ENCODE measurements at regions not wholly inside any gene's neighbourhood (a gene's known extent, or its start where the extent isn't known, plus 50 kb on each side); places are given as distances from the start of the nearest gene placed in this dataset.
"Not testable (repeated sequence)": the region's sequence is repeated elsewhere in the genome, so short reads cannot be mapped to it uniquely, and the experiment has no call there.

DNA sequence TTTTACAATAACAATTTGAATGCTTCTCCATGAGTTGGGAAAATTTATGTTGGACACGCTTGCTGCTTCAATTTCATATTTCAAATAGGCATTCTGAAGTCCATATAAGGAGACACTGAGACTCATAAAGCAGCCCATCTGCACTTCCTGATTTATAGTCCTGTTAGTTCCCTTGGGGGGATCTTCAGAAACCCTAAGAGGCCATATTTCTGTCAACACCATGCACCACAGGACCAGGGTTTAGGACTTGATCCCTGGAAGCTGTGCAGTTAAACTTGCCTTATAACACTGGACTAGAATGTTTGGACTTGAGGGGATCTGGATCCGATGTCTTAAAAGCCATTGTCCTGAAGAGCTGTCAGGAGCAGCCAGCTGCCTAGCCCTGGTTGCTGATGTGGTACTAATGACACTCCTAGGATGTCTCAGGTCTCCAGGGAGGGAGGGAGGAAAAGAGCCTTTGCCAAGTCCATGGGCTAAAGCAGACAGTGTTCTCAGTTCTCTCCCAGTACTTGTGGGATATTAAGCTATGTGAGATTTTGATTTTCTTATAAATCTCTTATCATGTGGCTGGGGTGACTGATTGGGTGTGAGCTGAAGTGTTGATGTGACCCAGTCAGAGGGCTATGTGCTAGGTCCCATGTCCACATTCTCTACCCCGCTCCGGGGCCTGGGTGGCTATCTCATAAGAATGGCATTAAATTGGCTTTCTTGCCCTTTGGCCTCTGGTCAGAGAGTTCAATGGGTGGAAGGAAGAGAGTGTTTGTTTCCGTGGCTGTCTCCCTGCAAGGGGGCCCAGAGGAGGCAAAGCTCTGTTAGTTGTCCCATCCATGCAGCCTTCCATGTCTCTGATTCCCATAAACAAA is 399.8 kb downstream of the OSTF1 start:
- WGBS, 2 donors, result 62 to 63% methylated on average over 5 of the region's 5 CpGs
- Histone ChIP-seq H3K9me3 (ENCODE audit: control insufficient read depth in 2 of 2, insufficient read depth in 1 of 2, low read depth in 1 of 2, low read length in 1 of 2) (no peaks in the 10 kb centered on the region), H3K27me3 (ENCODE audit: control insufficient read depth in 1 of 2, insufficient read depth in 2 of 2, low read length in 2 of 2) (no peaks in the 10 kb centered on the region), H3K4me1 (ENCODE audit: control insufficient read depth in 2 of 2, insufficient read depth in 2 of 2, low read length in 1 of 2) (no peaks in the 10 kb centered on the region), H3K27ac (ENCODE audit: low read depth in 2 of 2, low read length in 1 of 2) (no peak overlapping the region), H3K36me3 (ENCODE audit: control insufficient read depth in 2 of 2, insufficient read depth in 2 of 2, low read length in 1 of 2) (no peaks in the 10 kb centered on the region), H3K4me3 (ENCODE audit: low read depth in 1 of 2, low read length in 2 of 2) (no peak overlapping the region)

DNA sequence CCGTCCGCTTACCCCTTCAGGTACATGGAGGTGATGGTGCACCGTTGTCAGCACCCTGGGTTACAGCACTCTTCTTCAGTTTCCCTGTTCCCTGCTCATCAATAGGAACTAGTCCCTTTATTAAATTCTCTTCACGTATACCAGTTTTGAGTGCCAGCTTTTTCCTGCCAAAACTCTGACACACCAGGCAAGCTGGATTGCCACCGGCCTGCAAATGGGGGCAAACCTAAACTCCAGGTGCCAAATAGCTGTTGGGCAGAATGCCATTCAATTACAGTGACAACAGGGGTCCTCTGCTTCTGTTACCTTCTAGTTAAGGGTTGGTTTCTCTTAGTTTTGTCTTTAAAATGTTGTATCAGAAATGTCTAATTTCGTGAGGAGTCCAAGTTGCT is 400.4 kb downstream of the OSTF1 start:
- Histone ChIP-seq H3K27me3 (ENCODE audit: control insufficient read depth in 1 of 2, insufficient read depth in 2 of 2, low read length in 2 of 2) (no peaks in the 10 kb centered on the region), H3K4me1 (ENCODE audit: control insufficient read depth in 2 of 2, insufficient read depth in 2 of 2, low read length in 1 of 2) (no peaks in the 10 kb centered on the region), H3K27ac (ENCODE audit: low read depth in 2 of 2, low read length in 1 of 2) (no peak overlapping the region), H3K9me3 (ENCODE audit: control insufficient read depth in 2 of 2, insufficient read depth in 1 of 2, low read depth in 1 of 2, low read length in 1 of 2) (no peaks in the 10 kb centered on the region), H3K36me3 (ENCODE audit: control insufficient read depth in 2 of 2, insufficient read depth in 2 of 2, low read length in 1 of 2) (no peaks in the 10 kb centered on the region), H3K4me3 (ENCODE audit: low read depth in 1 of 2, low read length in 2 of 2) (no peak overlapping the region)
- 78 to 79% methylated on average over 6 of the region's 6 CpGs for WGBS, 2 donors

GRCh38 chr9:75490326-75490725 is 400.1 kb upstream of the PCSK5 start:
- WGBS, 2 donors, result 65% methylated on average over 2 of the region's 2 CpGs
- no peak overlapping the region for H3K4me3 ChIP-seq (ENCODE audit: low read depth in 1 of 2, low read length in 2 of 2)
- H3K4me1 ChIP-seq (ENCODE audit: control insufficient read depth in 2 of 2, insufficient read depth in 2 of 2, low read length in 1 of 2), result no peaks in the 10 kb centered on the region
- H3K27ac ChIP-seq (ENCODE audit: low read depth in 2 of 2, low read length in 1 of 2), result no peak overlapping the region
- H3K36me3 ChIP-seq (ENCODE audit: control insufficient read depth in 2 of 2, insufficient read depth in 2 of 2, low read length in 1 of 2), result no peaks in the 10 kb centered on the region
- no peaks in the 10 kb centered on the region for H3K9me3 ChIP-seq (ENCODE audit: control insufficient read depth in 2 of 2, insufficient read depth in 1 of 2, low read depth in 1 of 2, low read length in 1 of 2)
- no peaks in the 10 kb centered on the region for H3K27me3 ChIP-seq (ENCODE audit: control insufficient read depth in 1 of 2, insufficient read depth in 2 of 2, low read length in 2 of 2)

DNA sequence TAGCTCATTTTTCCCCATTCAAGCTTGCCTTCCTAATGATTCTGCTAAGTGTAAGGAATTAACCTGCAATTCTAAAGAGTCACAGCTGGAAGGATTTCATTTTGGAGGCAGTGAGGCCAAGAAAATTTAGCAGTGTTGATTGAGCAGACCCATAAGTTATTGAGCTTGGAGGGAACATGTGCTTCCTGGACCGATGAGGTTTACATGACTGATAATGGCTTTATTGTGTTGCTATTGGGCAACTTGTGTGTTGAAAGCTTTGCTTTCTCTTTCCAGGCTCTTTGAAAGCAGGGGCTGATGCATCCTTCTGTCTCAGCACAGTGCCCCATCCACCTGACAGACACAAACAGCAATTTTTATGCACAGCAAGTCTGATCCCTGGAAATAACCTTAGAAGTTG is 398.9 kb upstream of the PCSK5 start:
- 41 to 54% methylated on average over 1 of the region's 1 CpG for WGBS, 2 donors
- H3K36me3 ChIP-seq (ENCODE audit: control insufficient read depth in 2 of 2, insufficient read depth in 2 of 2, low read length in 1 of 2), result no peaks in the 10 kb centered on the region
- H3K9me3 ChIP-seq (ENCODE audit: control insufficient read depth in 2 of 2, insufficient read depth in 1 of 2, low read depth in 1 of 2, low read length in 1 of 2), result no peaks in the 10 kb centered on the region
- H3K4me3 ChIP-seq (ENCODE audit: low read depth in 1 of 2, low read length in 2 of 2), result no peak overlapping the region
- H3K27ac ChIP-seq (ENCODE audit: low read depth in 2 of 2, low read length in 1 of 2), result no peak overlapping the region
- no peaks in the 10 kb centered on the region for H3K4me1 ChIP-seq (ENCODE audit: control insufficient read depth in 2 of 2, insufficient read depth in 2 of 2, low read length in 1 of 2)
- H3K27me3 ChIP-seq (ENCODE audit: control insufficient read depth in 1 of 2, insufficient read depth in 2 of 2, low read length in 2 of 2), result no peaks in the 10 kb centered on the region

DNA sequence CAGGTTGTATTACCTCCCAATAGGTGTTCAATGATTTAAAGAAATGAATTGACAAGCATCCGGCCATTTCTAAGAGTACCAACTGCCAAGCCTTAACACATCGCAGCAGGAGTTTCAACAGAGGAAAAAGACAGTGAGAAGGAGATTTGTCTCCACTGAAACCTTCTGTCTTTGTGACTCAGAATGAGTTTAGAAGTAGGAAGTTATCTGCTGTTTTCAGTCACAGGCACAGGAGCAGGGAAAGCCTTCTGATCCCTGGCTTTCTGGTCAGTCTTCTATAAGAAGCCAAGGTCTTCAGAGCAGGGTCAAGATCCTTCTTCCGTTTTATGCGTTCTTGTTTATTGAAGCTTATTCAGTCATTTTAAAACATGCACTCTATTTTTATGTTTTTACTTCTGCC is 390.7 kb upstream of the PCSK5 start:
- 83 to 88% methylated on average over 4 of the region's 4 CpGs for WGBS, 2 donors
- no peaks in the 10 kb centered on the region for H3K4me1 ChIP-seq (ENCODE audit: control insufficient read depth in 2 of 2, insufficient read depth in 2 of 2, low read length in 1 of 2)

DNA sequence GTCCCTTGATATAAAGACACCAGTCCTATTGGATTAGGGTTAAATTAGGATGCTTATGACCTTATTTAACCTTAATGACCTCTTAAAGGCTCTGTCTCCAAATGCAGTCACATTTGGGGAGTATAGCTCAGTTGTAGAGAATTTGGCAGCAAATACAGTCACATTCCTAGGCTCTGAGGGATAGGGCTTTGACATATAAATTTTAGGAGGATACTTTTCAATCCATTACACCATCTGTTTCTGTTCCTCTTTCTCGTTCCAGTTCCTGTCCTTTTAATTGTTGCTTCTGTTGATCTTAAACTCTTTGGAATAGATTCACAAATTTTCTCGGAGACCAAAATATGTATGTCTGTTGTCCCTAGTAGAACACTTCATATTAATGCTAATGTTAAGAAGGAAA is 390.0 kb upstream of the PCSK5 start:
- Histone ChIP-seq H3K4me3 (ENCODE audit: low read depth in 1 of 2, low read length in 2 of 2) (no peak overlapping the region), H3K27me3 (ENCODE audit: control insufficient read depth in 1 of 2, insufficient read depth in 2 of 2, low read length in 2 of 2) (no peaks in the 10 kb centered on the region), H3K27ac (ENCODE audit: low read depth in 2 of 2, low read length in 1 of 2) (no peak overlapping the region), H3K9me3 (ENCODE audit: control insufficient read depth in 2 of 2, insufficient read depth in 1 of 2, low read depth in 1 of 2, low read length in 1 of 2) (no peaks in the 10 kb centered on the region), H3K4me1 (ENCODE audit: control insufficient read depth in 2 of 2, insufficient read depth in 2 of 2, low read length in 1 of 2) (no peaks in the 10 kb centered on the region), H3K36me3 (ENCODE audit: control insufficient read depth in 2 of 2, insufficient read depth in 2 of 2, low read length in 1 of 2) (no peaks in the 10 kb centered on the region)
- 9 to 36% methylated on average over 2 of the region's 2 CpGs for WGBS, 2 donors

More for the DNA sequence above, 390.7 kb upstream of the PCSK5 start:
- H3K4me3 ChIP-seq (ENCODE audit: low read depth in 1 of 2, low read length in 2 of 2), result no peak overlapping the region
- no peaks in the 10 kb centered on the region for H3K27me3 ChIP-seq (ENCODE audit: control insufficient read depth in 1 of 2, insufficient read depth in 2 of 2, low read length in 2 of 2)
- no peak overlapping the region for H3K27ac ChIP-seq (ENCODE audit: low read depth in 2 of 2, low read length in 1 of 2)
- H3K36me3 ChIP-seq (ENCODE audit: control insufficient read depth in 2 of 2, insufficient read depth in 2 of 2, low read length in 1 of 2), result no peaks in the 10 kb centered on the region
- no peaks in the 10 kb centered on the region for H3K9me3 ChIP-seq (ENCODE audit: control insufficient read depth in 2 of 2, insufficient read depth in 1 of 2, low read depth in 1 of 2, low read length in 1 of 2)

DNA sequence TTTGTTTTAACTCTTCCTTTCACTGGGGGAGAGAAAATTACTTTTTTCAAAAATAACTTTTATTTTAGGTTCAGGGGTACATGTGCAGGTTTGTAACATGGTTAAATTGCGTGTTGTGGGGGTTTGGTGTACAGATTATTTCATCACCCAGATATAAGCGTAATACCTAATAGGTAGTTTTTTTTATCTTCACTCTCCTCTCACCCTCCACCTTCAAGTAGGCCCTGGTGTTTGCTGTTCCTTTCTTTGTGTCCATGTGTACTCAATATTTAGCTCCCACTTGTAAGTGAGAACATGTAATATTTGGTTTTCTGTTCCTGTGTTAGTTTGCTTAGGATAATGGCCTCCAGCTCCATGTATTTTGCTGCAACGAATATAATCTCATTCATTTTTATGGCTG is 389.5 kb upstream of the PCSK5 start:
- H3K4me3 ChIP-seq (ENCODE audit: low read depth in 1 of 2, low read length in 2 of 2); H3K27ac ChIP-seq (ENCODE audit: low read depth in 2 of 2, low read length in 1 of 2); H3K4me1 ChIP-seq (ENCODE audit: control insufficient read depth in 2 of 2, insufficient read depth in 2 of 2, low read length in 1 of 2); H3K27me3 ChIP-seq (ENCODE audit: control insufficient read depth in 1 of 2, insufficient read depth in 2 of 2, low read length in 2 of 2); H3K9me3 ChIP-seq (ENCODE audit: control insufficient read depth in 2 of 2, insufficient read depth in 1 of 2, low read depth in 1 of 2, low read length in 1 of 2); H3K36me3 ChIP-seq (ENCODE audit: control insufficient read depth in 2 of 2, insufficient read depth in 2 of 2, low read length in 1 of 2): not testable (repeated sequence)
- 70 to 74% methylated on average over 3 of the region's 3 CpGs for WGBS, 2 donors

DNA sequence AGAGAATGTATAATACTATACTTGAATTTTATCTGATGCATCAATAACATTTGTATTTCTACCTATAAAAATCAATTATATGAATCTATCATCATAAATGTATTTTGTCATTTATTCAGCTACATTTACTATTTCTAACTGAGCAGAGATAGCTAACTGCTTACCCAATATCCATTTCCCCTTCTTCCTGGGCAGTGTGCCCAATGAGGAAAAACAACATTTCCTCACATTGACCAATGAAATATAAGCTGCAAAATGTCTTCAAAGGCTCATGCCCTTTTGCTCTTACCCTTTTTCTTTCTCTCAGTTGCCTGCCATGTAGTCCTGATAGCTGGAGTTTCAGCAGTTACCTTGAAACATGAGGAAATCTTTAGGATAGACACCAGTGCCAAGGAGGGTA is 385.8 kb upstream of the PCSK5 start:
- H3K4me3 ChIP-seq (ENCODE audit: low read depth in 1 of 2, low read length in 2 of 2), result no peak overlapping the region
- H3K36me3 ChIP-seq (ENCODE audit: control insufficient read depth in 2 of 2, insufficient read depth in 2 of 2, low read length in 1 of 2), result no peaks in the 10 kb centered on the region
- no peaks in the 10 kb centered on the region for H3K27me3 ChIP-seq (ENCODE audit: control insufficient read depth in 1 of 2, insufficient read depth in 2 of 2, low read length in 2 of 2)
- no peaks in the 10 kb centered on the region for H3K4me1 ChIP-seq (ENCODE audit: control insufficient read depth in 2 of 2, insufficient read depth in 2 of 2, low read length in 1 of 2)
- H3K27ac ChIP-seq (ENCODE audit: low read depth in 2 of 2, low read length in 1 of 2), result no peak overlapping the region
- H3K9me3 ChIP-seq (ENCODE audit: control insufficient read depth in 2 of 2, insufficient read depth in 1 of 2, low read depth in 1 of 2, low read length in 1 of 2), result no peaks in the 10 kb centered on the region

DNA sequence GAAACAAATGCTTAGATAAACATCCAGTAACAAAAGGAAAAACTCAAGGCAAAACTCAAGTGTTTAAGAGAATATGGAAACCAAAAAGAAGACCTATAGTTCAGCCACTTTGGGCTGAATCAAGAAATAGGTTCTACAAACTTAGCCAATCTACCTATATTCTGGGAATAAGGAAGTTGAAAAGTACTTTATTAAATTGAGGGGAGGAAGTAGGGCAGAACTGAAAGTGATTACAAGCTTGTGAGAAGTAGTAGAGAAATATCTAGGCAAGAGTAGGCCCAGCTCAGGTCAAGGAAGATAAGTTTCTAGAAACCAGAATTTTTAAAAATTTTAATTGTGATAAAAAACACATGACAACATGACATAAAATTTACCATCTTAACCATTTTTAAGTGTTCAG is 384.8 kb upstream of the PCSK5 start:
- Histone ChIP-seq H3K9me3 (ENCODE audit: control insufficient read depth in 2 of 2, insufficient read depth in 1 of 2, low read depth in 1 of 2, low read length in 1 of 2) (no peaks in the 10 kb centered on the region), H3K4me3 (ENCODE audit: low read depth in 1 of 2, low read length in 2 of 2) (no peak overlapping the region), H3K27ac (ENCODE audit: low read depth in 2 of 2, low read length in 1 of 2) (no peak overlapping the region), H3K4me1 (ENCODE audit: control insufficient read depth in 2 of 2, insufficient read depth in 2 of 2, low read length in 1 of 2) (no peaks in the 10 kb centered on the region), H3K27me3 (ENCODE audit: control insufficient read depth in 1 of 2, insufficient read depth in 2 of 2, low read length in 2 of 2) (no peaks in the 10 kb centered on the region), H3K36me3 (ENCODE audit: control insufficient read depth in 2 of 2, insufficient read depth in 2 of 2, low read length in 1 of 2) (no peaks in the 10 kb centered on the region)

- H3K4me1 ChIP-seq (ENCODE audit: control insufficient read depth in 2 of 2, insufficient read depth in 2 of 2, low read length in 1 of 2), result peaks cover 0 to 3% of the 10 kb centered on the region in 2 donors
- peaks cover 2 to 4% of the 10 kb centered on the region in 2 donors for H3K9me3 ChIP-seq (ENCODE audit: control insufficient read depth in 2 of 2, insufficient read depth in 1 of 2, low read depth in 1 of 2, low read length in 1 of 2)
- no peaks in the 10 kb centered on the region for H3K27me3 ChIP-seq (ENCODE audit: control insufficient read depth in 1 of 2, insufficient read depth in 2 of 2, low read length in 2 of 2)
- no peak overlapping the region for H3K4me3 ChIP-seq (ENCODE audit: low read depth in 1 of 2, low read length in 2 of 2)
- H3K27ac ChIP-seq (ENCODE audit: low read depth in 2 of 2, low read length in 1 of 2), result no peak overlapping the region
- H3K36me3 ChIP-seq (ENCODE audit: control insufficient read depth in 2 of 2, insufficient read depth in 2 of 2, low read length in 1 of 2), result no peaks in the 10 kb centered on the region
These were observed 361.0 kb upstream of the PCSK5 start for GRCh38 chr9:75529463-75529862.

All from esophagus (tissue), 2 donors.